ENCODE measurements at regions not wholly inside any gene's neighbourhood (a gene's known extent, or its start where the extent isn't known, plus 50 kb on each side); places are given as distances from the start of the nearest gene placed in this dataset.
"Not testable (repeated sequence)": the region's sequence is repeated elsewhere in the genome, so short reads cannot be mapped to it uniquely, and the experiment has no call there.

DNA sequence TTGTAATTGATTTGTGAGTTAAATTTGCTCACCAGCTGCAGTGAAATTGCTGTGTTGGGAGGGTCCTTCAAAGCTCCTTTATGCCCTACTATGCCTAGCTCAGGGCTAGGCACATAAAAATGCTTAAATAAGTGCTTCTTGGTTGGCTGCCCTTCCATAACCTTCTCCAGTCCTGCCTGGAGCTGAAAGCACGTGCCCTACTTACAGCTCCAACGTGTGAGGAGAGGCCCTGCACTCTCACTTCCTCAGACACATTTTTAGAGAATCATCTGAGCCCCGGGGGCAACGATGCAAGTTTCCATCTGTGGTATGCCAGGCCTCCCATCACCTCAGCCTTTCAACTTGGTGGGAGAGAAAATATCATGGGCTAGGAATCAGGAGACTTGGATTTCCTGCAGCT lies 202.7 kb downstream of the BCL11A start:
- H3K27me3 ChIP-seq (ENCODE audit: control insufficient read depth, insufficient read depth, low read length), result no peaks in the 10 kb centered on the region
- peaks cover 4% of the 10 kb centered on the region for H3K27me3 Mint-ChIP-seq
- H3K4me3 Mint-ChIP-seq, result no peak overlapping the region
- peaks cover 0 to 3% (median 0%) of the 10 kb centered on the region in 7 donors for H3K9me3 Mint-ChIP-seq
- ATAC-seq (ENCODE audit: low read depth in 2 of 2) (no peak), DNase-seq (no peak)
- H3K27ac Mint-ChIP-seq, result no peak overlapping the region
- H3K4me3 ChIP-seq (ENCODE audit: low read depth, low read length), result no peak overlapping the region
- H3K9me3 ChIP-seq (ENCODE audit: control insufficient read depth in 2 of 2, low read length in 2 of 2), result no peaks in the 10 kb centered on the region
- no peaks in the 10 kb centered on the region for H3K4me1 ChIP-seq (ENCODE audit: control insufficient read depth, insufficient read depth, low read length, poor library complexity, severe bottlenecking)
- H3K36me3 ChIP-seq (ENCODE audit: control insufficient read depth, insufficient read depth, low read length), result no peaks in the 10 kb centered on the region
- H3K36me3 Mint-ChIP-seq, result no peaks in the 10 kb centered on the region
- H3K4me1 Mint-ChIP-seq, result no peaks in the 10 kb centered on the region
- H3K27ac ChIP-seq (ENCODE audit: insufficient read depth, low read length, poor library complexity, severe bottlenecking), result no peak overlapping the region

DNA sequence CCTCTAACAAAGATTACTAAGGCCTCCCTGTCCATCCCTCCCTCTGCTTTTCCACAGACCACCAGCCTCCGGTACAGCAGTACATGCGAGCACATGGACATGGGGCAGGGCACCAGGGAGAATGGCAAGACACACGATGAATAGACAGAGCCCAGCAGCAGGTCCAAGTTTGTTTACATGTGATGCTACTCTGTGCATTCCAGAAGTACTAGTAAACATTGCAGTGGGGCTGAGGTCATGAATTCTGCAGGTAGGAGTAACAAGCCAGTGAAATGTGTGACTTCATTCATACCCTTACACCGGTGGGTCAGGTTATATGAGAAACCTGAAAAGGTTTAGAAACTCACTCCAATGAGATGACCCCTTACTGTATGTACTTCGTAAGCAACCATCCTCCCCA lies 205.7 kb downstream of the BCL11A start:
- H3K27me3 Mint-ChIP-seq, result peaks cover 4% of the 10 kb centered on the region
- Histone ChIP-seq H3K36me3 (ENCODE audit: control insufficient read depth, insufficient read depth, low read length) (no peaks in the 10 kb centered on the region), H3K9me3 (ENCODE audit: control insufficient read depth in 2 of 2, low read length in 2 of 2) (no peaks in the 10 kb centered on the region), H3K27me3 (ENCODE audit: control insufficient read depth, insufficient read depth, low read length) (no peaks in the 10 kb centered on the region), H3K27ac (ENCODE audit: insufficient read depth, low read length, poor library complexity, severe bottlenecking) (no peak overlapping the region), H3K4me3 (ENCODE audit: low read depth, low read length) (no peak overlapping the region), H3K4me1 (ENCODE audit: control insufficient read depth, insufficient read depth, low read length, poor library complexity, severe bottlenecking) (no peaks in the 10 kb centered on the region)
- H3K4me1 Mint-ChIP-seq, result no peaks in the 10 kb centered on the region
- H3K27ac Mint-ChIP-seq, result no peak overlapping the region
- DNase-seq (no peak), ATAC-seq (ENCODE audit: low read depth in 2 of 2) (no peak)
- peaks cover 0 to 3% (median 2%) of the 10 kb centered on the region in 7 donors for H3K9me3 Mint-ChIP-seq
- H3K36me3 Mint-ChIP-seq, result no peaks in the 10 kb centered on the region
- no peak overlapping the region for H3K4me3 Mint-ChIP-seq

DNA sequence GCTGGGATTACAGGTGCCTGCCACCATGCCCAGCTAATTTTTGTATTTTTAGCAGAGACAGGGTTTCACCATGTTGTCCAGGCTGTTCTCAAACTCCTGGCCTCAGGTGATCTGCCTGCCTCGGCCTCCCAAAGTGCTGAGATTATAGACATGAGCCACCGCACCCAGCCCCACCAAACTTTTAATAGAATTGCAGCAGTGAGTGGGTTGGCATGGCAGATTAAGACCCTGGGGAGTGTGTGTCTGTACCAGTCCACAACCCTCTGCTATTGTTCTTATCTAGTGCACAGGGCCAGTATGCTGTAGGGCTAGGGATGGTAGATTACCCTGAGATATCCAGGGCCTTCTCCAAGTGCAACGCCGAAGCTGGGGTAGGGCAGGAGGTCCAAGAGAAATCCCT lies 211.0 kb downstream of the BCL11A start:
- H3K9me3 Mint-ChIP-seq; H3K27ac ChIP-seq (ENCODE audit: insufficient read depth, low read length, poor library complexity, severe bottlenecking); ATAC-seq (ENCODE audit: low read depth in 2 of 2); H3K4me3 Mint-ChIP-seq; H3K27ac Mint-ChIP-seq; H3K4me1 ChIP-seq (ENCODE audit: control insufficient read depth, insufficient read depth, low read length, poor library complexity, severe bottlenecking); H3K36me3 ChIP-seq (ENCODE audit: control insufficient read depth, insufficient read depth, low read length); H3K9me3 ChIP-seq (ENCODE audit: control insufficient read depth in 2 of 2, low read length in 2 of 2); H3K4me3 ChIP-seq (ENCODE audit: low read depth, low read length); H3K4me1 Mint-ChIP-seq; DNase-seq; H3K27me3 Mint-ChIP-seq; H3K27me3 ChIP-seq (ENCODE audit: control insufficient read depth, insufficient read depth, low read length); H3K36me3 Mint-ChIP-seq: not testable (repeated sequence)

DNA sequence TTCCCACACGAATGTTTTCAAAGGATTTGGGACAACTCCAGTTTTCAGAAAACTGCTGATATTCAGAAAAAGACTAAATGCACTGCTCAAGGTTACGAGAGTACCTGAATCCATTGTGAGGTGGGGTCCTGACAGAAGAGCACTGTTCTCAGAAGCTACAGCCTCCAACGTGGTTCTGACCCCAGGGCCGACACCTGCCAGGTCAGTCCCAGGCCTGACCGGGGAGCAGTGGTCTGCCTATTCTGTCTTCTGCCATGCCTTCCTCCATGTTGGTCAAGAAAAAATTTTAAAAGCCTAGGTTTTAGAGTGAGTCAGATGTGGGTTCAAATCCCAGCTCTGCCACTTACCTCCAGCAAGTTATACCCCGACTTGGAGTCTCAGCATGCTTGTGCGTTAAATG lies 212.3 kb downstream of the BCL11A start:
- H3K36me3 ChIP-seq (ENCODE audit: control insufficient read depth, insufficient read depth, low read length), result no peaks in the 10 kb centered on the region
- H3K9me3 Mint-ChIP-seq, result peaks cover 0 to 4% (median 0%) of the 10 kb centered on the region in 7 donors
- no peak for ATAC-seq (ENCODE audit: low read depth in 2 of 2)

DNA sequence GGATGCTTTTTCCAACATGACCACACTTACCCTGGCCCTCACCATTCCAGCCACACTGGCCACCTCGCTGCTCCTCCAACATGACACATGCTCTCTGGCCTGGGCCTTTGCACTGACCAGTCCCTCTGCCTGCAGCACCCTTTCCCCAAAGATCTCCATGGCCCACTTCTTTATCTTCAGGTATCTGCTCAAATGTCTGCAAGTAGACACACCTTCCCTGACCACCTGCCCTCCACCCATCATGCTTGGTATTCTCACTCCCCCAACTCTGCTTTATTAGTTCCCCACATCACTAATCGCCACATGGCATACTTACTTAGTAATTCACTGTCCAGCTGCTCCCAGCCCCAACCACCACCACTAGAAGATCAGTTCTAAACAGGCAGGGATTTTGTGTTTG lies 214.2 kb downstream of the BCL11A start:
- Mint-ChIP-seq H3K36me3 (no peaks in the 10 kb centered on the region), H3K4me3 (no peak overlapping the region), H3K27ac (peak overlapping the region in 1 of 3 donors; percentile 64), H3K4me1 (no peaks in the 10 kb centered on the region), H3K9me3 (peaks cover 0 to 4% (median 0%) of the 10 kb centered on the region in 7 donors), H3K27me3 (no peaks in the 10 kb centered on the region)
- DNase-seq, result no peak
- no peak for ATAC-seq (ENCODE audit: low read depth in 2 of 2)
- H3K4me3 ChIP-seq (ENCODE audit: low read depth, low read length), result no peak overlapping the region
- no peaks in the 10 kb centered on the region for H3K27me3 ChIP-seq (ENCODE audit: control insufficient read depth, insufficient read depth, low read length)
- no peaks in the 10 kb centered on the region for H3K9me3 ChIP-seq (ENCODE audit: control insufficient read depth in 2 of 2, low read length in 2 of 2)
- H3K27ac ChIP-seq (ENCODE audit: insufficient read depth, low read length, poor library complexity, severe bottlenecking), result no peak overlapping the region
- H3K36me3 ChIP-seq (ENCODE audit: control insufficient read depth, insufficient read depth, low read length), result no peaks in the 10 kb centered on the region
- no peaks in the 10 kb centered on the region for H3K4me1 ChIP-seq (ENCODE audit: control insufficient read depth, insufficient read depth, low read length, poor library complexity, severe bottlenecking)

More for the DNA sequence above, 212.3 kb downstream of the BCL11A start:
- Mint-ChIP-seq H3K4me1 (no peaks in the 10 kb centered on the region), H3K36me3 (no peaks in the 10 kb centered on the region), H3K4me3 (no peak overlapping the region), H3K27me3 (no peaks in the 10 kb centered on the region), H3K27ac (no peak overlapping the region)
- Histone ChIP-seq H3K27ac (ENCODE audit: insufficient read depth, low read length, poor library complexity, severe bottlenecking) (no peak overlapping the region), H3K4me3 (ENCODE audit: low read depth, low read length) (no peak overlapping the region), H3K9me3 (ENCODE audit: control insufficient read depth in 2 of 2, low read length in 2 of 2) (no peaks in the 10 kb centered on the region), H3K27me3 (ENCODE audit: control insufficient read depth, insufficient read depth, low read length) (no peaks in the 10 kb centered on the region), H3K4me1 (ENCODE audit: control insufficient read depth, insufficient read depth, low read length, poor library complexity, severe bottlenecking) (no peaks in the 10 kb centered on the region)
- DNase-seq, result no peak

DNA sequence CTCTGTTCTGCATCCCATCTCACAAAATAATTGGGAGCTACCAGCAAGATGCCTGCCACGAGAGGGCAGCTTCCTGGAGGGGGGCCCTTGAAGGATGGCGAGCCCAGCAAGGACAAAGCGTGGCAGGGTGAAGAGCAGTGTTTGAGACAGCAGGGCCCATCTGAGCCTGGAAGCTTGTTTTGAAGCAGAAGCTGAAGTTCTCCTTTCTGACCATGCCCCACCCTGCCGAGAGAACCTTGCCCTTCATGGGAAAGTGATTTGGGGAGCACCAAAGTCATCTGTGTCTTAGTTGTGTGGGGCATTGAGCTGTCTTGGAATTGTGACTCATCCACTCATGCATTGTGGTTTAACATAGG lies 216.3 kb downstream of the BCL11A start:
- Histone ChIP-seq H3K4me3 (ENCODE audit: low read depth, low read length) (no peak overlapping the region), H3K27ac (ENCODE audit: insufficient read depth, low read length, poor library complexity, severe bottlenecking) (no peak overlapping the region), H3K9me3 (ENCODE audit: control insufficient read depth in 2 of 2, low read length in 2 of 2) (no peaks in the 10 kb centered on the region), H3K4me1 (ENCODE audit: control insufficient read depth, insufficient read depth, low read length, poor library complexity, severe bottlenecking) (no peaks in the 10 kb centered on the region), H3K27me3 (ENCODE audit: control insufficient read depth, insufficient read depth, low read length) (no peaks in the 10 kb centered on the region), H3K36me3 (ENCODE audit: control insufficient read depth, insufficient read depth, low read length) (no peaks in the 10 kb centered on the region)
- H3K27me3 Mint-ChIP-seq, result no peaks in the 10 kb centered on the region
- no peak for ATAC-seq (ENCODE audit: low read depth in 2 of 2)
- no peak overlapping the region for H3K4me3 Mint-ChIP-seq
- peak overlapping the region in 1 of 3 donors; percentile 3 for H3K27ac Mint-ChIP-seq
- H3K36me3 Mint-ChIP-seq, result no peaks in the 10 kb centered on the region
- no peak for DNase-seq
- peaks cover 0 to 4% (median 0%) of the 10 kb centered on the region in 7 donors for H3K9me3 Mint-ChIP-seq
- H3K4me1 Mint-ChIP-seq, result no peaks in the 10 kb centered on the region

DNA sequence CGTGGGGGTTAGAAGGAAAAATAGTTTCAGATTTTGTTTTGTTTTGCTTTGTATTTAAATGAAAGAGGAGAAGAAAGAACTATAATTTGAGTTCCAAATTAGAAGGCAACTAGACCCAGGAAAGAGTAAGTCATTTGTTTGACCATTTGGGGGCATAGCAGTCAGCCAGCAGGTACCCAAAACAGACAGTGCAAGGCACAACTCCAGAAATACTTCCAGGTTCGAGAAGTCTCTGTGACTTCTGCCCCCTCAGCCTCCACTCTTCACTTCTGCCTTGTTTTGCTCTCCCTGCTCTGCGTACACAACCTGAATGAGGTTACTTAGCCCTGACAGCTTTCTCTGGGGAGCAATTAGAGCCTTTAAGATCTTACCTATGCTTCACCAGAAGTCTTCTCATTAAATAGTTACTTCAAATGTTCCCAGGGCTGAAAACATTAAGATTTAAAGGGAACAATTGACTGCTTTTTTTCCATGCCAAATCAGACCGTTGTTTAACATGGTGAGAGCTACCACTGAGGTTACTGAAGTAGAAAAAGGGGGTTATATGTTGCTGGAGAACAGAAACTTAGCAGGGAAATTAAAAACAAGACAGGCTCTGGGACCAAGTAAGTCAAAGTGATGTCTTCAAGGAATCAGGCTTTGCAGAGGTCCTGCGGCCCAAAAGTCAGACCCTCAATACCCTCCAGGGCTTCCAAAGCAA lies 216.9 kb downstream of the BCL11A start:
- Mint-ChIP-seq H3K9me3 (peaks cover 0 to 4% (median 0%) of the 10 kb centered on the region in 7 donors), H3K4me1 (no peaks in the 10 kb centered on the region), H3K27me3 (no peaks in the 10 kb centered on the region), H3K27ac (peak overlapping the region in 1 of 3 donors; percentile 3), H3K4me3 (no peak overlapping the region), H3K36me3 (no peaks in the 10 kb centered on the region)
- no peak overlapping the region for H3K27ac ChIP-seq (ENCODE audit: insufficient read depth, low read length, poor library complexity, severe bottlenecking)
- no peaks in the 10 kb centered on the region for H3K27me3 ChIP-seq (ENCODE audit: control insufficient read depth, insufficient read depth, low read length)
- H3K4me1 ChIP-seq (ENCODE audit: control insufficient read depth, insufficient read depth, low read length, poor library complexity, severe bottlenecking), result no peaks in the 10 kb centered on the region
- H3K4me3 ChIP-seq (ENCODE audit: low read depth, low read length), result no peak overlapping the region
- DNase-seq, result no peak
- H3K9me3 ChIP-seq (ENCODE audit: control insufficient read depth in 2 of 2, low read length in 2 of 2), result no peaks in the 10 kb centered on the region
- no peaks in the 10 kb centered on the region for H3K36me3 ChIP-seq (ENCODE audit: control insufficient read depth, insufficient read depth, low read length)
- ATAC-seq (ENCODE audit: low read depth in 2 of 2), result no peak

DNA sequence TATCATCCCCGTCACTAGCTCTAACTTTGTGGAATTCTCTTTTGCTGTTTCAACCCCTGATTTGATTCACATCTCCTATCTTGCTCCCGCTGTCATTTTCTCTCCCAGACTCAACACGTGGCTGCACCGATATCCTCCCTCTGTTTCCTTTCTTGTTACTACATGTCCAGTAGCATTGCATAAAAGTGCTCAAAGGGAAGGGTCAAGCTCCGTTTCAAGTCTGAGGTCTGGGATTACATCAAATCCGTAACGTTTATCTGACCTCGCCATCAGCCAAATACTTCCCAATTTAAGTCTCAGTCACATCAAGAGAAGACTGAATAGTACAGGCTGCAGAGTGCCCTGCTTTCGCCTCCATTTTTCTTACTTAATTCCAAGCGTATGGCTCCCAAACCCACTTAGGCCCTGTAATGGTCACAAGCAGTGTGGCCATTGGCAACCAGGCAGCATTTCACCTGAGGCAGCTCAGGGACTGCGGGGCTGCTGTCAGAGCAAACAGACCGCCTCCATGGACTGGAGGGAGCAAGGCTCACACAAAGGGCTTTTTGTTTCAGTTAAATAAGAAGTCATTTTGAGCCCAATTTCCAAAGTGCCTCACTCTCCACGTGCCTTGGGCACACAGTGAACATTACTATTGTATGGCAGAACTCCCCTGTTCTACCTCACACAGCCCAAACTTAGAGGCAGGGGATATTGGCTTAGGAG lies 217.8 kb downstream of the BCL11A start:
- Histone ChIP-seq H3K36me3 (ENCODE audit: control insufficient read depth, insufficient read depth, low read length) (no peaks in the 10 kb centered on the region), H3K4me3 (ENCODE audit: low read depth, low read length) (no peak overlapping the region), H3K9me3 (ENCODE audit: control insufficient read depth in 2 of 2, low read length in 2 of 2) (no peaks in the 10 kb centered on the region), H3K4me1 (ENCODE audit: control insufficient read depth, insufficient read depth, low read length, poor library complexity, severe bottlenecking) (no peaks in the 10 kb centered on the region), H3K27ac (ENCODE audit: insufficient read depth, low read length, poor library complexity, severe bottlenecking) (no peak overlapping the region), H3K27me3 (ENCODE audit: control insufficient read depth, insufficient read depth, low read length) (no peaks in the 10 kb centered on the region)
- no peak overlapping the region for H3K27ac Mint-ChIP-seq
- DNase-seq (no peak), ATAC-seq (ENCODE audit: low read depth in 2 of 2) (no peak)
- H3K9me3 Mint-ChIP-seq, result peaks cover 0 to 4% (median 0%) of the 10 kb centered on the region in 7 donors
- H3K36me3 Mint-ChIP-seq, result no peaks in the 10 kb centered on the region
- H3K4me1 Mint-ChIP-seq, result no peaks in the 10 kb centered on the region
- H3K4me3 Mint-ChIP-seq, result no peak overlapping the region
- H3K27me3 Mint-ChIP-seq, result peaks cover 4% of the 10 kb centered on the region

All from CD4-positive, CD25-positive, alpha-beta regulatory T cell (primary cell).